H9 (cell line): ENCODE measurements at regions not wholly inside any gene's neighbourhood (a gene's known extent, or its start where the extent isn't known, plus 50 kb on each side); places are given as distances from the start of the nearest gene placed in this dataset.

Experiments used
- DNase-seq: peaks from one replicate; pipeline ENCODE4 v3.0.0-alpha.2; 2017
- H2AFZ ChIP-seq: one replicate; pipeline ENCODE4 v1.6.1; 2013; ENCODE audit warnings: mild to moderate bottlenecking, low read length, control low read depth, moderate library complexity
- H2AK5ac ChIP-seq: 2 replicates; pipeline ENCODE4 v1.6.1; 2013; ENCODE audit warnings: low read length, control low read depth, mixed read lengths; ENCODE audit not compliant: insufficient read length
- H2BK120ac ChIP-seq: one replicate; pipeline ENCODE4 v1.6.1; 2013; ENCODE audit warnings: low read depth, mild to moderate bottlenecking, low read length, control low read depth, inconsistent platforms; ENCODE audit not compliant: poor library complexity, severe bottlenecking
- H2BK12ac ChIP-seq: 2 replicates; pipeline ENCODE4 v1.6.1; 2013; ENCODE audit warnings: low read length, control low read depth, mixed read lengths, low read depth; ENCODE audit not compliant: insufficient read length
- H2BK15ac ChIP-seq: 2 replicates; pipeline ENCODE4 v1.6.1; 2013; ENCODE audit warnings: low read depth, low read length, control low read depth
- H2BK20ac ChIP-seq: one replicate; pipeline ENCODE4 v1.6.1; 2013; ENCODE audit warnings: low read depth, mild to moderate bottlenecking, low read length, control low read depth, inconsistent platforms; ENCODE audit not compliant: poor library complexity, severe bottlenecking
- H2BK5ac ChIP-seq: 2 replicates; pipeline ENCODE4 v1.6.1; 2013; ENCODE audit warnings: low read length, control low read depth, mixed read lengths; ENCODE audit not compliant: insufficient read length
- H3K14ac ChIP-seq: 2 replicates; pipeline ENCODE4 v1.6.1; 2013; ENCODE audit warnings: low read length, control low read depth; ENCODE audit not compliant: insufficient read depth
- H3K18ac ChIP-seq: 2 replicates; pipeline ENCODE4 v1.6.1; 2013; ENCODE audit warnings: low read depth, mild to moderate bottlenecking, mixed read lengths, low read length, control low read depth; ENCODE audit not compliant: insufficient read length
- H3K23ac ChIP-seq: 2 replicates; pipeline ENCODE4 v1.6.1; 2013; ENCODE audit warnings: low read length, control low read depth, mixed read lengths, low read depth; ENCODE audit not compliant: insufficient read length
- H3K23me2 ChIP-seq: 2 replicates; pipeline ENCODE4 v1.6.1; 2013; ENCODE audit warnings: low read depth, mild to moderate bottlenecking, mixed read lengths, low read length, control low read depth; ENCODE audit not compliant: insufficient read length, poor library complexity, severe bottlenecking
- H3K27ac ChIP-seq: 2 replicates; pipeline ENCODE4 v1.5.1; 2013; ENCODE audit warnings: low read length, control low read depth, mixed read lengths, low read depth; ENCODE audit not compliant: insufficient read length
- H3K27me3 ChIP-seq: 2 replicates; pipeline ENCODE4 v1.6.1; 2013; ENCODE audit warnings: low read length, control low read depth, inconsistent platforms; ENCODE audit not compliant: insufficient read depth
- H3K4ac ChIP-seq: 2 replicates; pipeline ENCODE4 v1.6.1; 2013; ENCODE audit warnings: low read depth, mild to moderate bottlenecking, control low read depth, inconsistent platforms, low read length, moderate library complexity
- H3K4me1 ChIP-seq: 2 replicates; pipeline ENCODE4 v1.6.1; 2013; ENCODE audit warnings: low read length, control low read depth, inconsistent platforms; ENCODE audit not compliant: insufficient read depth
- H3K4me2 ChIP-seq: 2 replicates; pipeline ENCODE4 v1.6.1; 2013; ENCODE audit warnings: low read length, control low read depth, mixed read lengths; ENCODE audit not compliant: insufficient read length, insufficient read depth
- H3K56ac ChIP-seq: 2 replicates; pipeline ENCODE4 v1.6.1; 2013; ENCODE audit warnings: low read depth, mild to moderate bottlenecking, mixed read lengths, low read length, control low read depth; ENCODE audit not compliant: insufficient read length
- H3K79me1 ChIP-seq: 2 replicates; pipeline ENCODE4 v1.6.1; 2013; ENCODE audit warnings: low read depth, mild to moderate bottlenecking, moderate library complexity, low read length, control low read depth, inconsistent platforms; ENCODE audit not compliant: insufficient read depth, poor library complexity, severe bottlenecking
- H3K79me2 ChIP-seq: 2 replicates; pipeline ENCODE4 v1.6.1; 2013; ENCODE audit warnings: low read length, control low read depth, inconsistent platforms; ENCODE audit not compliant: insufficient read depth
- H3K9ac ChIP-seq: 2 replicates; pipeline ENCODE4 v1.6.1; 2013; ENCODE audit warnings: low read length, control low read depth, mixed read lengths; ENCODE audit not compliant: insufficient read length; ENCODE audit errors: extremely low read depth
- H3K9me3 ChIP-seq: one replicate; pipeline ENCODE4 v1.6.1; 2013; ENCODE audit warnings: low read depth, low read length, inconsistent platforms; ENCODE audit not compliant: control insufficient read depth
- H3T11ph ChIP-seq: one replicate; pipeline ENCODE4 v1.6.1; 2013; ENCODE audit warnings: mild to moderate bottlenecking, low read length, control low read depth, inconsistent platforms
- H4K20me1 ChIP-seq: one replicate; pipeline ENCODE4 v1.6.1; 2013; ENCODE audit not compliant: control insufficient read depth, insufficient read length, insufficient read depth
- H4K5ac ChIP-seq: 2 replicates; pipeline ENCODE4 v1.6.1; 2013; ENCODE audit warnings: low read depth, mild to moderate bottlenecking, mixed read lengths, low read length, control low read depth; ENCODE audit not compliant: insufficient read length
- H4K8ac ChIP-seq: replicated peaks from 2 replicates; pipeline ENCODE4 v1.6.1; 2013; ENCODE audit warnings: low read length, control low read depth, mixed read lengths, low read depth; ENCODE audit not compliant: insufficient read length
- H4K91ac ChIP-seq: 2 replicates; pipeline ENCODE4 v1.6.1; 2013; ENCODE audit warnings: low read depth, mild to moderate bottlenecking, moderate library complexity, mixed read lengths, low read length, control low read depth; ENCODE audit not compliant: insufficient read length
- H3K27ac Mint-ChIP-seq, 3 experiments: 2 replicates in 2 of 3; 3 replicates in 1 of 3; pipeline ENCODE4 v1.8.0; 2020 to 2021; ENCODE audit warnings: mixed read lengths in 3 of 3, mild to moderate bottlenecking in 1 of 3, moderate library complexity in 1 of 3
- H3K27me3 Mint-ChIP-seq: 2 replicates; pipeline ENCODE4 v1.8.0; 2021; ENCODE audit warnings: low read depth, mild to moderate bottlenecking, moderate library complexity, mixed read lengths
- H3K36me3 Mint-ChIP-seq, 3 experiments: 2 replicates in 2 of 3; 3 replicates in 1 of 3; pipeline ENCODE4 v1.8.0; 2020 to 2021; ENCODE audit warnings: low read depth in 3 of 3, mixed read lengths in 3 of 3; ENCODE audit not compliant: insufficient read depth in 1 of 3
- H3K4me1 Mint-ChIP-seq, 2 experiments: 2 replicates each; pipeline ENCODE4 v1.8.0; 2020; ENCODE audit warnings: mixed read lengths in 2 of 2
- H3K4me3 Mint-ChIP-seq, 2 experiments: 2 replicates in 1 of 2; 3 replicates in 1 of 2; pipeline ENCODE4 v1.8.0; 2020 to 2021; ENCODE audit warnings: mild to moderate bottlenecking in 2 of 2, mixed read lengths in 2 of 2, moderate library complexity in 1 of 2
- H3K9me3 Mint-ChIP-seq, 2 experiments: 2 replicates in 1 of 2; 3 replicates in 1 of 2; pipeline ENCODE4 v1.8.0; 2020; ENCODE audit warnings: mild to moderate bottlenecking in 2 of 2, mixed read lengths in 2 of 2, moderate library complexity in 1 of 2
- CTCF ChIP-seq: fragments of 200-600 bp; sonication (generic); conservative IDR thresholded peaks from 3 replicates; pipeline ENCODE4 v1.8.0; 2021; ENCODE audit warnings: antibody characterized with exemption, mild to moderate bottlenecking
- WGBS: extraction: QIAGEN DNeasy Blood & Tissue Kit; methylation state at CpG from one replicate; pipeline ENCODE4 v1.1.7; 2013; ENCODE audit warnings: missing lambda C conversion rate, low lambda C conversion rate, mixed read lengths; ENCODE audit not compliant: insufficient read length; ENCODE audit errors: extremely low coverage; 5-methylcytosine and 5-hydroxymethylcytosine counted together

GRCh38 chr1:192489047-192489446 lies 86.5 kb upstream of the RGS1 start:
- H3K9me3 ChIP-seq: no peaks in the 10 kb centered on the region
- no CpG with 5 or more reads among the region's 1 CpG for WGBS

More at GRCh38 chr1:192489047-192489446, 86.5 kb upstream of the RGS1 start:
- H4K8ac ChIP-seq: no peak overlapping the region
- H2AFZ ChIP-seq: no peak overlapping the region
- no peak for TF ChIP-seq CTCF
- H3K18ac ChIP-seq: no peak overlapping the region
- no peak overlapping the region for H4K5ac ChIP-seq
- no peaks in the 10 kb centered on the region for H3K79me2 ChIP-seq
- no peak overlapping the region for H3T11ph ChIP-seq
- no peak for DNase-seq
- no peaks in the 10 kb centered on the region for H3K27me3 Mint-ChIP-seq
- H2AK5ac ChIP-seq: no peak overlapping the region
- H4K20me1 ChIP-seq: no peaks in the 10 kb centered on the region
- no peak overlapping the region for H3K9ac ChIP-seq
- H3K4me3 Mint-ChIP-seq: no peak overlapping the region
- no peaks in the 10 kb centered on the region for H3K79me1 ChIP-seq
- no peak overlapping the region for H3K14ac ChIP-seq
- no peak overlapping the region for H2BK15ac ChIP-seq
- H3K4me1 ChIP-seq: no peaks in the 10 kb centered on the region
- H3K27me3 ChIP-seq: no peaks in the 10 kb centered on the region
- H3K23ac ChIP-seq: no peak overlapping the region
- H3K27ac ChIP-seq: no peak overlapping the region
- H2BK120ac ChIP-seq: no peak overlapping the region
- no peak overlapping the region for H3K4ac ChIP-seq
- H2BK5ac ChIP-seq: no peak overlapping the region
- H3K36me3 Mint-ChIP-seq: peaks cover 0 to under 1% (median 0%) of the 10 kb centered on the region in 3 experiments; a peak in 1 of 7 replicates
- H3K56ac ChIP-seq: no peak overlapping the region
- no peak overlapping the region for H3K4me2 ChIP-seq
- H2BK20ac ChIP-seq: no peak overlapping the region
- H3K4me1 Mint-ChIP-seq: peaks cover 0 to 3% of the 10 kb centered on the region in 2 experiments; a peak in 1 of 4 replicates
- H3K9me3 Mint-ChIP-seq: peaks cover 0 to under 1% of the 10 kb centered on the region in 2 experiments; a peak in 1 of 5 replicates
- H3K23me2 ChIP-seq: no peaks in the 10 kb centered on the region
- H2BK12ac ChIP-seq: no peak overlapping the region
- peak overlapping the region in 1 of 3 experiments; percentile 33; a peak in 1 of 7 replicates for H3K27ac Mint-ChIP-seq
- no peak overlapping the region for H4K91ac ChIP-seq
